ENCODE measurements at regions not wholly inside any gene's neighbourhood (a gene's known extent, or its start where the extent isn't known, plus 50 kb on each side); places are given as distances from the start of the nearest gene placed in this dataset.

GRCh38 chr6:56005426-56005825, 130.0 kb upstream of the BMP5 start:
- POLR2A ChIA-PET, result no interaction called here
- no peaks in the 10 kb centered on the region for H3K9me3 ChIP-seq (ENCODE audit: control insufficient read depth, insufficient read depth, low read length)
- H3K27me3 ChIP-seq (ENCODE audit: control insufficient read depth, insufficient read depth, low read length), result no peaks in the 10 kb centered on the region
- H3K27ac ChIP-seq (ENCODE audit: low read depth, low read length), result no peak overlapping the region
- DNase-seq (ENCODE audit: low read depth, low spot score), result no peak
- TF ChIP-seq CTCF (IDR thresholded peaks at IDR 0.05; ENCODE audit: low read depth, low read length), result no peak
- CTCF ChIA-PET, result no interaction called here
- H3K4me3 ChIP-seq (ENCODE audit: low read depth, low read length), result no peak overlapping the region

GRCh38 chr6:56004426-56004825, 129.0 kb upstream of the BMP5 start:
- no peak for TF ChIP-seq CTCF (IDR thresholded peaks at IDR 0.05; ENCODE audit: low read depth, low read length)
- H3K4me3 ChIP-seq (ENCODE audit: low read depth, low read length), result no peak overlapping the region
- ChIA-PET POLR2A (no interaction called here), CTCF (no interaction called here)
- no peak for DNase-seq (ENCODE audit: low read depth, low spot score)
- H3K27ac ChIP-seq (ENCODE audit: low read depth, low read length), result no peak overlapping the region
- H3K9me3 ChIP-seq (ENCODE audit: control insufficient read depth, insufficient read depth, low read length), result no peaks in the 10 kb centered on the region
- H3K27me3 ChIP-seq (ENCODE audit: control insufficient read depth, insufficient read depth, low read length), result no peaks in the 10 kb centered on the region

GRCh38 chr6:56003616-56004015, 128.2 kb upstream of the BMP5 start:
- no peak for TF ChIP-seq CTCF (IDR thresholded peaks at IDR 0.05; ENCODE audit: low read depth, low read length)
- ChIA-PET CTCF (no interaction called here), POLR2A (no interaction called here)
- DNase-seq (ENCODE audit: low read depth, low spot score), result no peak
- Histone ChIP-seq H3K4me3 (ENCODE audit: low read depth, low read length) (no peak overlapping the region), H3K9me3 (ENCODE audit: control insufficient read depth, insufficient read depth, low read length) (no peaks in the 10 kb centered on the region), H3K27me3 (ENCODE audit: control insufficient read depth, insufficient read depth, low read length) (no peaks in the 10 kb centered on the region), H3K27ac (ENCODE audit: low read depth, low read length) (no peak overlapping the region)

GRCh38 chr6:56002336-56002735, 126.9 kb upstream of the BMP5 start:
- no peaks in the 10 kb centered on the region for H3K27me3 ChIP-seq (ENCODE audit: control insufficient read depth, insufficient read depth, low read length)
- no peak overlapping the region for H3K27ac ChIP-seq (ENCODE audit: low read depth, low read length)
- no peak for TF ChIP-seq CTCF (IDR thresholded peaks at IDR 0.05; ENCODE audit: low read depth, low read length)
- H3K9me3 ChIP-seq (ENCODE audit: control insufficient read depth, insufficient read depth, low read length), result no peaks in the 10 kb centered on the region
- ChIA-PET CTCF (no interaction called here), POLR2A (no interaction called here)
- H3K4me3 ChIP-seq (ENCODE audit: low read depth, low read length), result no peak overlapping the region
- no peak for DNase-seq (ENCODE audit: low read depth, low spot score)

GRCh38 chr6:55998576-55998975, 123.2 kb upstream of the BMP5 start:
- no peak overlapping the region for H3K27ac ChIP-seq (ENCODE audit: low read depth, low read length)
- no peak for TF ChIP-seq CTCF (IDR thresholded peaks at IDR 0.05; ENCODE audit: low read depth, low read length)
- CTCF ChIA-PET, result interaction anchor here (0.6 kb wide), 1 partner anchor 101 kb away, joined by 4 read pairs; no protein-coding TSS in a partner anchor
- POLR2A ChIA-PET, result no interaction called here
- no peak for DNase-seq (ENCODE audit: low read depth, low spot score)
- H3K27me3 ChIP-seq (ENCODE audit: control insufficient read depth, insufficient read depth, low read length), result no peaks in the 10 kb centered on the region
- no peak overlapping the region for H3K4me3 ChIP-seq (ENCODE audit: low read depth, low read length)
- peaks cover 2% of the 10 kb centered on the region; the same call in 1 of the 2 replicates for H3K9me3 ChIP-seq (ENCODE audit: control insufficient read depth, insufficient read depth, low read length)

All from AG04450 (cell line).